ENCODE measurements at regions not wholly inside any gene's neighbourhood (a gene's known extent, or its start where the extent isn't known, plus 50 kb on each side); places are given as distances from the start of the nearest gene placed in this dataset.

DNA sequence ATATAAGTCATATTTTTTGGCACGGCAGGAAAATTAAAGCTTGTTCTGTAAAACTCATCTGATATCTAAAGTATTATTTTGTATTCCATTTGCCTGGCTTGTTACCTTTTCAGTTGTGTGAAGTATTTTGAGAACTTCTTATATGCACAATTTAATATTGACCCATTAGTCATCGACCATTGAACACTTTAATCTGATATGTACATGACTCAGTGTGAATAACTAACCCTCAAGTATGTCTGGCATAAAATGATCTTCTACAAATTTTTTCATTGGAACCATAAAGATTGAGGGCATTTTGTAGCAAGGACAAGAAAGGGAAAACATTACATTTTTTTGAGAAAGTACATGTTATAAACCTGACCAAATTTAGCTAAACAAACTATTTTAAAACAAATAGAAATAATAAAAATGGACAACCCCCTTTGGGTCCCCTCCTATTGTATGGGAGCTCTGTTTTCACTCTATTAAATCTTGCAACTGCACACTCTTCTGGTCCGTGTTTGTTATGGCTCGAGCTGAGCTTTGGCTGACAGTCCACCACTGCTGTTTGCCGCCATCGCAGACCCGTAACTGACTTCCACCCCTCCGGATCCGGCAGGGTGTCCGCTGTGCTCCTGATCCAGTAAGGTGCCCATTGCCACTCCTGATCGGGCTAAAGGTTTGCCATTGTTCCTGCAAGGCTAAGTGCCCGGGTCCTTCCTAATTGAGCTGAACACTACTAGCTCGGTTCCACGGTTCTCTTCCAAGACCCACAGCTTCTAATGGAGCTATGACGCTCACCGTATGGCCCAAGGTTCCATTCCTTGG lies 118.8 kb downstream of the SLC6A15 start:
- H3K36me3 ChIP-seq (replicated peaks): no peaks in the 10 kb centered on the region
- H3K27ac ChIP-seq: peak overlapping the region; percentile 2
- TF ChIP-seq, protein P1, sequence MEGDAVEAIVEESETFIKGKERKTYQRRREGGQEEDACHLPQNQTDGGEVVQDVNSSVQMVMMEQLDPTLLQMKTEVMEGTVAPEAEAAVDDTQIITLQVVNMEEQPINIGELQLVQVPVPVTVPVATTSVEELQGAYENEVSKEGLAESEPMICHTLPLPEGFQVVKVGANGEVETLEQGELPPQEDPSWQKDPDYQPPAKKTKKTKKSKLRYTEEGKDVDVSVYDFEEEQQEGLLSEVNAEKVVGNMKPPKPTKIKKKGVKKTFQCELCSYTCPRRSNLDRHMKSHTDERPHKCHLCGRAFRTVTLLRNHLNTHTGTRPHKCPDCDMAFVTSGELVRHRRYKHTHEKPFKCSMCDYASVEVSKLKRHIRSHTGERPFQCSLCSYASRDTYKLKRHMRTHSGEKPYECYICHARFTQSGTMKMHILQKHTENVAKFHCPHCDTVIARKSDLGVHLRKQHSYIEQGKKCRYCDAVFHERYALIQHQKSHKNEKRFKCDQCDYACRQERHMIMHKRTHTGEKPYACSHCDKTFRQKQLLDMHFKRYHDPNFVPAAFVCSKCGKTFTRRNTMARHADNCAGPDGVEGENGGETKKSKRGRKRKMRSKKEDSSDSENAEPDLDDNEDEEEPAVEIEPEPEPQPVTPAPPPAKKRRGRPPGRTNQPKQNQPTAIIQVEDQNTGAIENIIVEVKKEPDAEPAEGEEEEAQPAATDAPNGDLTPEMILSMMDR (IDR thresholded peaks at IDR 0.05; ENCODE audit: low read depth, low read length, missing control alignments): no peak
- no peaks in the 10 kb centered on the region for H3K27me3 ChIP-seq (replicated peaks)
- in situ Hi-C loops (cut with HindIII; ENCODE audit: low pct_ligation_motif_present, low sequenced_read_pairs): no loop called here
- no peak for DNase-seq
- no peak overlapping the region for H3K4me3 ChIP-seq (ENCODE audit: low read depth, low read length)

DNA sequence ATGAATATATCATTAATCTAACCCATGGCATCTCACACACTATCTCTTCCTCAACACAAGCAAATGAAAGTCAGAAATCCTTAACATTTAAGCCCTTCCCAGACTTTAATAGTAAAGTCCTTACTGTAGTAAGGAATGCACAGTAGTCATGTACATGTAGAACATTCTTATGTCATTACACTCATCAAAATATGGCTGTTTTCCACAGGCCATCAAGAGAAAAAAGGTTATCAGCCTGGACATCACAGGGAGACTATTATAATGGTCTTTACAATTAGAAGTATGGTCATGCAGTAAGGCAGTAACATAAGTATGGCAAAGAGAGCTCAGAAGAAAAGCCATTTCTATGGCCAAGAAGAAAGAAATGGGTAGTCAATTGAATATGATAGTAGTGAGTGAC lies 121.2 kb downstream of the SLC6A15 start:
- H3K36me3 ChIP-seq (replicated peaks): no peaks in the 10 kb centered on the region
- DNase-seq: no peak
- in situ Hi-C loops (cut with HindIII; ENCODE audit: low pct_ligation_motif_present, low sequenced_read_pairs): no loop called here
- no peaks in the 10 kb centered on the region for H3K27me3 ChIP-seq (replicated peaks)
- TF ChIP-seq, protein P1 (IDR thresholded peaks at IDR 0.05; ENCODE audit: low read depth, low read length, missing control alignments): no peak
- no peak overlapping the region for H3K27ac ChIP-seq
- H3K4me3 ChIP-seq (ENCODE audit: low read depth, low read length): no peak overlapping the region

DNA sequence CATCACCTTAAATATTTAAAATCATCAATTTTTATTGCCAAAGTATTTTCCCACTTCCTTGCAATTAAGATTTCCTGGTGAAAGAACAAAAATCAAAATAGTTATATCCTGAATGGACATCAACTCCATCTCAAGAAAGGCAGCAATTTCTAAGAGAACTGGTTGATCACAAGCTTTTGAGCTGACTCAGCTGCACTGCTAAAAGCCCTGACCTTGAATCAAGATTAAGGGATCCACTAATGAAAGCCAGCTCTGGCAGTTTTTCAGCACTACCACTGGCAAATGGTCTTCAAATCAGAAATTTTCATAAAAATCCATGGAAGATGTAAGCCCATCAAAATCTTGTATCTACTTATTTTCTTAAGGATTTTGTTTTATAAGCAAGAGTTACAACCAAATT lies 123.4 kb downstream of the SLC6A15 start:
- Histone ChIP-seq H3K27me3 (replicated peaks) (no peaks in the 10 kb centered on the region), H3K36me3 (replicated peaks) (no peaks in the 10 kb centered on the region), H3K4me3 (ENCODE audit: low read depth, low read length) (no peak overlapping the region), H3K27ac (no peak overlapping the region)
- in situ Hi-C loops (cut with HindIII; ENCODE audit: low pct_ligation_motif_present, low sequenced_read_pairs): no loop called here
- DNase-seq: no peak
- TF ChIP-seq, protein P1 (IDR thresholded peaks at IDR 0.05; ENCODE audit: low read depth, low read length, missing control alignments): no peak

DNA sequence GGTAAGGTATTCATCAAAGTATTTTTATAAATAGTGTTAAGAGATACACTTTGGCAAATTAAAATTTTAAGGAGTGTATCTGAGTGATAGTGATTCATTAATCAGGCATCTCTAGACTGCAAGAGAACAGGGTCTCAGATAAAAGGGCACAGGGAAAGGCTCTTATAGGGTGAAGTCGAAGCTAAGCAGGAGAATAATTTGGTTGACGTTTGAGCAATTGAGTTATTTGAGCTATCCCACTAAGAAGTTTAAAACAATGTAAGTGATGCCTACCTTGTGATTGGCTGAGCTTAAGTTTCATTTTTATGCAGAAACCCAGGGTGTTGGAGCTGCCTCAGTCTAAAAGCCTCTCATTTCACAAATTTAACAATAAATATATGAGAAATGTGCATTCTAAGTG lies 125.3 kb downstream of the SLC6A15 start:
- TF ChIP-seq, protein P1 (IDR thresholded peaks at IDR 0.05; ENCODE audit: low read depth, low read length, missing control alignments): no peak
- no peaks in the 10 kb centered on the region for H3K36me3 ChIP-seq (replicated peaks)

DNA sequence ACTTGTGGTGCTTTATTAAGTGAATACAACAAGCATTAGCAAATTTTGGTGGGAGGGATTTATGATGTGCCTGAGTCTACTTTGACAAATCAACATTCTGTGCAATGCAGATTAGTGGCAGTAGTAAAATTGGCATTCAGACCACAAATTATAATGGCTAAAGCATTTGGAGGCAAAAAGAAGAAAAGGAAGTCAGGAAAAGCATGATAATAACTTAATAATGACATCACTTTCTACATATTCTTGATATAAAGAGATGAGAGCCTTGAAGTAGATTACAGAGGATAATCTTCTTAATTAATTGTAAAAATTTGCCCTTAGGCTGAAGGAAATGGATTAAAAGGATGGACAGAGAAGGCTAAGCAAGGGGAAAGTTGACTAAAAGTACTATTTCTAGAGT lies 126.0 kb downstream of the SLC6A15 start:
- TF ChIP-seq, protein P1 (IDR thresholded peaks at IDR 0.05; ENCODE audit: low read depth, low read length, missing control alignments): no peak
- Histone ChIP-seq H3K27me3 (replicated peaks) (no peaks in the 10 kb centered on the region), H3K4me3 (ENCODE audit: low read depth, low read length) (no peak overlapping the region), H3K27ac (no peak overlapping the region), H3K36me3 (replicated peaks) (no peaks in the 10 kb centered on the region)
- in situ Hi-C loops (cut with HindIII; ENCODE audit: low pct_ligation_motif_present, low sequenced_read_pairs): no loop called here
- no peak for DNase-seq

More for the DNA sequence above, 125.3 kb downstream of the SLC6A15 start:
- Histone ChIP-seq H3K27ac (no peak overlapping the region), H3K27me3 (replicated peaks) (no peaks in the 10 kb centered on the region), H3K4me3 (ENCODE audit: low read depth, low read length) (no peak overlapping the region)
- DNase-seq: no peak
- in situ Hi-C loops (cut with HindIII; ENCODE audit: low pct_ligation_motif_present, low sequenced_read_pairs): no loop called here

DNA sequence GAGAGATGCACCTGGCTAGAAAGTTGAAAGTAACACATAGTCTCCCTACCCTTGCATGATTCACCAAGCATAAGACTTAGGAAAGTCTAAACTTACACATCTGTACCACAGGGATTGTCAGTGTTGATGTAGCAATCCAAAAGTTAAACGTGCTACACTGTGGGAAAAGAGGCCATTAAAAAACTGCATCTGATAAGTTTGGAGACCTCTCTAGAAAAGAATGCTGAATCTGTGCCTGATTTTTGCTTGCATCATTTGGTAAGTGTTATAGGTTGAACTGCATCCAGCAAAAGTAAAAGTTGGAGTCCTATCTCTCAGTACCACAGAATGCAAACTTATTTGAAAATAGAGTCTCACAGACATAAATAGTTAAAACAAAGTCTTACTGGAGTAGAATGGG lies 126.6 kb downstream of the SLC6A15 start:
- Histone ChIP-seq H3K4me3 (ENCODE audit: low read depth, low read length) (no peak overlapping the region), H3K36me3 (replicated peaks) (no peaks in the 10 kb centered on the region), H3K27ac (no peak overlapping the region), H3K27me3 (replicated peaks) (no peaks in the 10 kb centered on the region)
- TF ChIP-seq, protein P1 (IDR thresholded peaks at IDR 0.05; ENCODE audit: low read depth, low read length, missing control alignments): no peak
- in situ Hi-C loops (cut with HindIII; ENCODE audit: low pct_ligation_motif_present, low sequenced_read_pairs): no loop called here
- DNase-seq: no peak
